ENCODE measurements at regions not wholly inside any gene's neighbourhood (a gene's known extent, or its start where the extent isn't known, plus 50 kb on each side); places are given as distances from the start of the nearest gene placed in this dataset.

DNA sequence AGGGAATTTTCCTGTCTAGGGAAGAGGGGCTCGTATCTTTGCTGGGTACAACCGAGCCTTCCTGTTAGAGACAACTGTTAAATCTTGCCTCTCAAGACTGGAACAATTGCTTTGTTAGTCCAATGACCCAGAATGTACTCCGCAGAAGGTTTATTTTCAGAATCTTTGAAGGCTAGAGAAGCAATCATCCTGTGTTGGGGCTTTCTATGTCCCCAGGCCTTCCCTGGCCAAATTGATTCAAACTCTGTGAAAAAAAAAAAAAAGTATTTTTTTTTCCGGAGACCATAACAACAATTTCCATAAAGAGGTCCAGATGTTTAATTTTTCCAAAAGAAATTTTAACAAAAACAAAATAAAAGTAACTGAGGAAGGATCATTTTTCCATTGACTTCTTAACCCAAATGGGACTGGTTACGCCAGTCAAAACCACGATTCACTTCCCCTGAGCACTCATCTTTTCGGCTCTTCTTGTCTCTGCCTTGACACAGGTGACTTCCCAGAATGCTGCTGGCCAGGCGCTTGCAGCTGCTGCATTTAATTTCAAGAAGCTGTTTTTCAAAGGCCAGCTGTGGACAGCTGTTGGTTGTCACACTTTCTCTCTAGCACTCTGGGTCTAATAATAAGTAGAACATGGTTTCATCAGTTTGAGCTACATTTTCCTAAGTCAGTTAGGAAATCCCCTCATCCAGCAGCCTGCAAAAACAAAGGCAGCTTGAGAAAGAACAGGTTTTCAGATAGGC, 81.6 kb upstream of the MANSC4 start:
- no peaks in the 10 kb centered on the region for H3K27me3 ChIP-seq (ENCODE audit: insufficient read depth)
- H3K4me3 ChIP-seq = no peak overlapping the region
- no peak overlapping the region for H3K27ac ChIP-seq (ENCODE audit: low read depth)
- H3K79me2 ChIP-seq (replicated peaks; ENCODE audit: insufficient read depth) = no peaks in the 10 kb centered on the region
- TF ChIP-seq EZH2phosphoT487 (IDR thresholded peaks at IDR 0.05; ENCODE audit: unreplicated experiment) (no peak), ZNF331 (CRISPR knock-in tag; IDR thresholded peaks at IDR 0.05; ENCODE audit: low read depth) (no peak), ZNF114 (CRISPR knock-in tag; IDR thresholded peaks at IDR 0.05) (no peak), NANOG (IDR thresholded peaks at IDR 0.05; ENCODE audit: borderline replicate concordance) (no peak), POLR2AphosphoS5 (IDR thresholded peaks at IDR 0.05; ENCODE audit: low read depth) (no peak), STAT1 (IDR thresholded peaks at IDR 0.05; ENCODE audit: unreplicated experiment) (no peak), CREB1 (CRISPR knock-in tag; IDR thresholded peaks at IDR 0.05; ENCODE audit: low read depth) (no peak), JUNB (IDR thresholded peaks at IDR 0.05; ENCODE audit: unreplicated experiment) (no peak)
- TF ChIP-seq, protein P1, sequence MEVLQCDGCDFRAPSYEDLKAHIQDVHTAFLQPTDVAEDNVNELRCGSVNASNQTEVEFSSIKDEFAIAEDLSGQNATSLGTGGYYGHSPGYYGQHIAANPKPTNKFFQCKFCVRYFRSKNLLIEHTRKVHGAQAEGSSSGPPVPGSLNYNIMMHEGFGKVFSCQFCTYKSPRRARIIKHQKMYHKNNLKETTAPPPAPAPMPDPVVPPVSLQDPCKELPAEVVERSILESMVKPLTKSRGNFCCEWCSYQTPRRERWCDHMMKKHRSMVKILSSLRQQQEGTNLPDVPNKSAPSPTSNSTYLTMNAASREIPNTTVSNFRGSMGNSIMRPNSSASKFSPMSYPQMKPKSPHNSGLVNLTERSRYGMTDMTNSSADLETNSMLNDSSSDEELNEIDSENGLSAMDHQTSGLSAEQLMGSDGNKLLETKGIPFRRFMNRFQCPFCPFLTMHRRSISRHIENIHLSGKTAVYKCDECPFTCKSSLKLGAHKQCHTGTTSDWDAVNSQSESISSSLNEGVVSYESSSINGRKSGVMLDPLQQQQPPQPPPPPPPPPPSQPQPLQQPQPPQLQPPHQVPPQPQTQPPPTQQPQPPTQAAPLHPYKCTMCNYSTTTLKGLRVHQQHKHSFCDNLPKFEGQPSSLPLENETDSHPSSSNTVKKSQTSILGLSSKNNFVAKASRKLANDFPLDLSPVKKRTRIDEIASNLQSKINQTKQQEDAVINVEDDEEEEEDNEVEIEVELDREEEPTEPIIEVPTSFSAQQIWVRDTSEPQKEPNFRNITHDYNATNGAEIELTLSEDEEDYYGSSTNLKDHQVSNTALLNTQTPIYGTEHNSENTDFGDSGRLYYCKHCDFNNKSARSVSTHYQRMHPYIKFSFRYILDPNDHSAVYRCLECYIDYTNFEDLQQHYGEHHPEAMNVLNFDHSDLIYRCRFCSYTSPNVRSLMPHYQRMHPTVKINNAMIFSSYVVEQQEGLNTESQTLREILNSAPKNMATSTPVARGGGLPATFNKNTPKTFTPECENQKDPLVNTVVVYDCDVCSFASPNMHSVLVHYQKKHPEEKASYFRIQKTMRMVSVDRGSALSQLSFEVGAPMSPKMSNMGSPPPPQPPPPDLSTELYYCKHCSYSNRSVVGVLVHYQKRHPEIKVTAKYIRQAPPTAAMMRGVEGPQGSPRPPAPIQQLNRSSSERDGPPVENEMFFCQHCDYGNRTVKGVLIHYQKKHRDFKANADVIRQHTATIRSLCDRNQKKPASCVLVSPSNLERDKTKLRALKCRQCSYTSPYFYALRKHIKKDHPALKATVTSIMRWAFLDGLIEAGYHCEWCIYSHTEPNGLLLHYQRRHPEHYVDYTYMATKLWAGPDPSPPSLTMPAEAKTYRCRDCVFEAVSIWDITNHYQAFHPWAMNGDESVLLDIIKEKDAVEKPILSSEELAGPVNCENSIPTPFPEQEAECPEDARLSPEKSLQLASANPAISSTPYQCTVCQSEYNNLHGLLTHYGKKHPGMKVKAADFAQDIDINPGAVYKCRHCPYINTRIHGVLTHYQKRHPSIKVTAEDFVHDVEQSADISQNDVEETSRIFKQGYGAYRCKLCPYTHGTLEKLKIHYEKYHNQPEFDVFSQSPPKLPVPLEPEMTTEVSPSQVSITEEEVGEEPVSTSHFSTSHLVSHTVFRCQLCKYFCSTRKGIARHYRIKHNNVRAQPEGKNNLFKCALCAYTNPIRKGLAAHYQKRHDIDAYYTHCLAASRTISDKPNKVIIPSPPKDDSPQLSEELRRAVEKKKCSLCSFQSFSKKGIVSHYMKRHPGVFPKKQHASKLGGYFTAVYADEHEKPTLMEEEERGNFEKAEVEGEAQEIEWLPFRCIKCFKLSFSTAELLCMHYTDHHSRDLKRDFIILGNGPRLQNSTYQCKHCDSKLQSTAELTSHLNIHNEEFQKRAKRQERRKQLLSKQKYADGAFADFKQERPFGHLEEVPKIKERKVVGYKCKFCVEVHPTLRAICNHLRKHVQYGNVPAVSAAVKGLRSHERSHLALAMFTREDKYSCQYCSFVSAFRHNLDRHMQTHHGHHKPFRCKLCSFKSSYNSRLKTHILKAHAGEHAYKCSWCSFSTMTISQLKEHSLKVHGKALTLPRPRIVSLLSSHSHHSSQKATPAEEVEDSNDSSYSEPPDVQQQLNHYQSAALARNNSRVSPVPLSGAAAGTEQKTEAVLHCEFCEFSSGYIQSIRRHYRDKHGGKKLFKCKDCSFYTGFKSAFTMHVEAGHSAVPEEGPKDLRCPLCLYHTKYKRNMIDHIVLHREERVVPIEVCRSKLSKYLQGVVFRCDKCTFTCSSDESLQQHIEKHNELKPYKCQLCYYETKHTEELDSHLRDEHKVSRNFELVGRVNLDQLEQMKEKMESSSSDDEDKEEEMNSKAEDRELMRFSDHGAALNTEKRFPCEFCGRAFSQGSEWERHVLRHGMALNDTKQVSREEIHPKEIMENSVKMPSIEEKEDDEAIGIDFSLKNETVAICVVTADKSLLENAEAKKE (CRISPR knock-in tag; IDR thresholded peaks at IDR 0.05) = no peak
- TF ChIP-seq, protein P2, sequence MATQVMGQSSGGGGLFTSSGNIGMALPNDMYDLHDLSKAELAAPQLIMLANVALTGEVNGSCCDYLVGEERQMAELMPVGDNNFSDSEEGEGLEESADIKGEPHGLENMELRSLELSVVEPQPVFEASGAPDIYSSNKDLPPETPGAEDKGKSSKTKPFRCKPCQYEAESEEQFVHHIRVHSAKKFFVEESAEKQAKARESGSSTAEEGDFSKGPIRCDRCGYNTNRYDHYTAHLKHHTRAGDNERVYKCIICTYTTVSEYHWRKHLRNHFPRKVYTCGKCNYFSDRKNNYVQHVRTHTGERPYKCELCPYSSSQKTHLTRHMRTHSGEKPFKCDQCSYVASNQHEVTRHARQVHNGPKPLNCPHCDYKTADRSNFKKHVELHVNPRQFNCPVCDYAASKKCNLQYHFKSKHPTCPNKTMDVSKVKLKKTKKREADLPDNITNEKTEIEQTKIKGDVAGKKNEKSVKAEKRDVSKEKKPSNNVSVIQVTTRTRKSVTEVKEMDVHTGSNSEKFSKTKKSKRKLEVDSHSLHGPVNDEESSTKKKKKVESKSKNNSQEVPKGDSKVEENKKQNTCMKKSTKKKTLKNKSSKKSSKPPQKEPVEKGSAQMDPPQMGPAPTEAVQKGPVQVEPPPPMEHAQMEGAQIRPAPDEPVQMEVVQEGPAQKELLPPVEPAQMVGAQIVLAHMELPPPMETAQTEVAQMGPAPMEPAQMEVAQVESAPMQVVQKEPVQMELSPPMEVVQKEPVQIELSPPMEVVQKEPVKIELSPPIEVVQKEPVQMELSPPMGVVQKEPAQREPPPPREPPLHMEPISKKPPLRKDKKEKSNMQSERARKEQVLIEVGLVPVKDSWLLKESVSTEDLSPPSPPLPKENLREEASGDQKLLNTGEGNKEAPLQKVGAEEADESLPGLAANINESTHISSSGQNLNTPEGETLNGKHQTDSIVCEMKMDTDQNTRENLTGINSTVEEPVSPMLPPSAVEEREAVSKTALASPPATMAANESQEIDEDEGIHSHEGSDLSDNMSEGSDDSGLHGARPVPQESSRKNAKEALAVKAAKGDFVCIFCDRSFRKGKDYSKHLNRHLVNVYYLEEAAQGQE (IDR thresholded peaks at IDR 0.05; ENCODE audit: unreplicated experiment) = no peak
- TF ChIP-seq, protein P3, sequence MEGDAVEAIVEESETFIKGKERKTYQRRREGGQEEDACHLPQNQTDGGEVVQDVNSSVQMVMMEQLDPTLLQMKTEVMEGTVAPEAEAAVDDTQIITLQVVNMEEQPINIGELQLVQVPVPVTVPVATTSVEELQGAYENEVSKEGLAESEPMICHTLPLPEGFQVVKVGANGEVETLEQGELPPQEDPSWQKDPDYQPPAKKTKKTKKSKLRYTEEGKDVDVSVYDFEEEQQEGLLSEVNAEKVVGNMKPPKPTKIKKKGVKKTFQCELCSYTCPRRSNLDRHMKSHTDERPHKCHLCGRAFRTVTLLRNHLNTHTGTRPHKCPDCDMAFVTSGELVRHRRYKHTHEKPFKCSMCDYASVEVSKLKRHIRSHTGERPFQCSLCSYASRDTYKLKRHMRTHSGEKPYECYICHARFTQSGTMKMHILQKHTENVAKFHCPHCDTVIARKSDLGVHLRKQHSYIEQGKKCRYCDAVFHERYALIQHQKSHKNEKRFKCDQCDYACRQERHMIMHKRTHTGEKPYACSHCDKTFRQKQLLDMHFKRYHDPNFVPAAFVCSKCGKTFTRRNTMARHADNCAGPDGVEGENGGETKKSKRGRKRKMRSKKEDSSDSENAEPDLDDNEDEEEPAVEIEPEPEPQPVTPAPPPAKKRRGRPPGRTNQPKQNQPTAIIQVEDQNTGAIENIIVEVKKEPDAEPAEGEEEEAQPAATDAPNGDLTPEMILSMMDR (conservative IDR thresholded peaks at IDR 0.05; ENCODE audit: low read depth in 2 of 2) = no peak
- TF ChIP-seq, protein P4, sequence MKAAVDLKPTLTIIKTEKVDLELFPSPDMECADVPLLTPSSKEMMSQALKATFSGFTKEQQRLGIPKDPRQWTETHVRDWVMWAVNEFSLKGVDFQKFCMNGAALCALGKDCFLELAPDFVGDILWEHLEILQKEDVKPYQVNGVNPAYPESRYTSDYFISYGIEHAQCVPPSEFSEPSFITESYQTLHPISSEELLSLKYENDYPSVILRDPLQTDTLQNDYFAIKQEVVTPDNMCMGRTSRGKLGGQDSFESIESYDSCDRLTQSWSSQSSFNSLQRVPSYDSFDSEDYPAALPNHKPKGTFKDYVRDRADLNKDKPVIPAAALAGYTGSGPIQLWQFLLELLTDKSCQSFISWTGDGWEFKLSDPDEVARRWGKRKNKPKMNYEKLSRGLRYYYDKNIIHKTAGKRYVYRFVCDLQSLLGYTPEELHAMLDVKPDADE (IDR thresholded peaks at IDR 0.05) = no peak
- no peaks in the 10 kb centered on the region for H3K36me3 ChIP-seq (ENCODE audit: insufficient read depth)
- Mint-ChIP-seq H3K27me3 (ENCODE audit: insufficient read depth, low read depth, poor library complexity) (no peaks in the 10 kb centered on the region), H3K4me1 (no peaks in the 10 kb centered on the region), H3K36me3 (ENCODE audit: low read depth) (no peaks in the 10 kb centered on the region), H3K4me3 (no peak overlapping the region), H3K27ac (no peak overlapping the region), H3K9me3 (no peaks in the 10 kb centered on the region)
- H3F3A ChIP-seq (replicated peaks; ENCODE audit: low read depth) = no peaks in the 10 kb centered on the region
- DNase-seq (ENCODE audit: low spot score) (no peak), ATAC-seq (no peak)
- H3K4me2 ChIP-seq = no peak overlapping the region
- H4K20me1 ChIP-seq (replicated peaks; ENCODE audit: insufficient read depth) = no peaks in the 10 kb centered on the region
- H3K9me2 ChIP-seq (ENCODE audit: insufficient read depth) = 0 out of 2 replicates have a peak, but pooled peaks cover 13% of the 10 kb centered on the region
- peak overlapping the region; percentile 92; the same call in 1 of the 2 replicates for H2AFZ ChIP-seq
- no peaks in the 10 kb centered on the region for H3K4me1 ChIP-seq (ENCODE audit: insufficient read depth)
